H9 (cell line): ENCODE measurements at regions not wholly inside any gene's neighbourhood (a gene's known extent, or its start where the extent isn't known, plus 50 kb on each side); places are given as distances from the start of the nearest gene placed in this dataset.

Experiments
- DNase-seq: peaks from one replicate; pipeline ENCODE4 v3.0.0-alpha.2; 2017
- H2AFZ ChIP-seq: one replicate; pipeline ENCODE4 v1.6.1; 2013; ENCODE audit warnings: mild to moderate bottlenecking, low read length, control low read depth, moderate library complexity
- H2AK5ac ChIP-seq: 2 replicates; pipeline ENCODE4 v1.6.1; 2013; ENCODE audit warnings: low read length, control low read depth, mixed read lengths; ENCODE audit not compliant: insufficient read length
- H2BK120ac ChIP-seq: one replicate; pipeline ENCODE4 v1.6.1; 2013; ENCODE audit warnings: low read depth, mild to moderate bottlenecking, low read length, control low read depth, inconsistent platforms; ENCODE audit not compliant: poor library complexity, severe bottlenecking
- H2BK12ac ChIP-seq: 2 replicates; pipeline ENCODE4 v1.6.1; 2013; ENCODE audit warnings: low read length, control low read depth, mixed read lengths, low read depth; ENCODE audit not compliant: insufficient read length
- H2BK15ac ChIP-seq: 2 replicates; pipeline ENCODE4 v1.6.1; 2013; ENCODE audit warnings: low read depth, low read length, control low read depth
- H2BK20ac ChIP-seq: one replicate; pipeline ENCODE4 v1.6.1; 2013; ENCODE audit warnings: low read depth, mild to moderate bottlenecking, low read length, control low read depth, inconsistent platforms; ENCODE audit not compliant: poor library complexity, severe bottlenecking
- H2BK5ac ChIP-seq: 2 replicates; pipeline ENCODE4 v1.6.1; 2013; ENCODE audit warnings: low read length, control low read depth, mixed read lengths; ENCODE audit not compliant: insufficient read length
- H3K14ac ChIP-seq: 2 replicates; pipeline ENCODE4 v1.6.1; 2013; ENCODE audit warnings: low read length, control low read depth; ENCODE audit not compliant: insufficient read depth
- H3K18ac ChIP-seq: 2 replicates; pipeline ENCODE4 v1.6.1; 2013; ENCODE audit warnings: low read depth, mild to moderate bottlenecking, mixed read lengths, low read length, control low read depth; ENCODE audit not compliant: insufficient read length
- H3K23ac ChIP-seq: 2 replicates; pipeline ENCODE4 v1.6.1; 2013; ENCODE audit warnings: low read length, control low read depth, mixed read lengths, low read depth; ENCODE audit not compliant: insufficient read length
- H3K23me2 ChIP-seq: 2 replicates; pipeline ENCODE4 v1.6.1; 2013; ENCODE audit warnings: low read depth, mild to moderate bottlenecking, mixed read lengths, low read length, control low read depth; ENCODE audit not compliant: insufficient read length, poor library complexity, severe bottlenecking
- H3K27ac ChIP-seq: 2 replicates; pipeline ENCODE4 v1.5.1; 2013; ENCODE audit warnings: low read length, control low read depth, mixed read lengths, low read depth; ENCODE audit not compliant: insufficient read length
- H3K27me3 ChIP-seq: 2 replicates; pipeline ENCODE4 v1.6.1; 2013; ENCODE audit warnings: low read length, control low read depth, inconsistent platforms; ENCODE audit not compliant: insufficient read depth
- H3K4ac ChIP-seq: 2 replicates; pipeline ENCODE4 v1.6.1; 2013; ENCODE audit warnings: low read depth, mild to moderate bottlenecking, control low read depth, inconsistent platforms, low read length, moderate library complexity
- H3K4me1 ChIP-seq: 2 replicates; pipeline ENCODE4 v1.6.1; 2013; ENCODE audit warnings: low read length, control low read depth, inconsistent platforms; ENCODE audit not compliant: insufficient read depth
- H3K4me2 ChIP-seq: 2 replicates; pipeline ENCODE4 v1.6.1; 2013; ENCODE audit warnings: low read length, control low read depth, mixed read lengths; ENCODE audit not compliant: insufficient read length, insufficient read depth
- H3K56ac ChIP-seq: 2 replicates; pipeline ENCODE4 v1.6.1; 2013; ENCODE audit warnings: low read depth, mild to moderate bottlenecking, mixed read lengths, low read length, control low read depth; ENCODE audit not compliant: insufficient read length
- H3K79me1 ChIP-seq: 2 replicates; pipeline ENCODE4 v1.6.1; 2013; ENCODE audit warnings: low read depth, mild to moderate bottlenecking, moderate library complexity, low read length, control low read depth, inconsistent platforms; ENCODE audit not compliant: insufficient read depth, poor library complexity, severe bottlenecking
- H3K79me2 ChIP-seq: 2 replicates; pipeline ENCODE4 v1.6.1; 2013; ENCODE audit warnings: low read length, control low read depth, inconsistent platforms; ENCODE audit not compliant: insufficient read depth
- H3K9ac ChIP-seq: 2 replicates; pipeline ENCODE4 v1.6.1; 2013; ENCODE audit warnings: low read length, control low read depth, mixed read lengths; ENCODE audit not compliant: insufficient read length; ENCODE audit errors: extremely low read depth
- H3K9me3 ChIP-seq: one replicate; pipeline ENCODE4 v1.6.1; 2013; ENCODE audit warnings: low read depth, low read length, inconsistent platforms; ENCODE audit not compliant: control insufficient read depth
- H3T11ph ChIP-seq: one replicate; pipeline ENCODE4 v1.6.1; 2013; ENCODE audit warnings: mild to moderate bottlenecking, low read length, control low read depth, inconsistent platforms
- H4K20me1 ChIP-seq: one replicate; pipeline ENCODE4 v1.6.1; 2013; ENCODE audit not compliant: control insufficient read depth, insufficient read length, insufficient read depth
- H4K5ac ChIP-seq: 2 replicates; pipeline ENCODE4 v1.6.1; 2013; ENCODE audit warnings: low read depth, mild to moderate bottlenecking, mixed read lengths, low read length, control low read depth; ENCODE audit not compliant: insufficient read length
- H4K8ac ChIP-seq: replicated peaks from 2 replicates; pipeline ENCODE4 v1.6.1; 2013; ENCODE audit warnings: low read length, control low read depth, mixed read lengths, low read depth; ENCODE audit not compliant: insufficient read length
- H4K91ac ChIP-seq: 2 replicates; pipeline ENCODE4 v1.6.1; 2013; ENCODE audit warnings: low read depth, mild to moderate bottlenecking, moderate library complexity, mixed read lengths, low read length, control low read depth; ENCODE audit not compliant: insufficient read length
- H3K27ac Mint-ChIP-seq, 3 experiments: 2 replicates in 2 of 3; 3 replicates in 1 of 3; pipeline ENCODE4 v1.8.0; 2020 to 2021; ENCODE audit warnings: mixed read lengths in 3 of 3, mild to moderate bottlenecking in 1 of 3, moderate library complexity in 1 of 3
- H3K27me3 Mint-ChIP-seq: 2 replicates; pipeline ENCODE4 v1.8.0; 2021; ENCODE audit warnings: low read depth, mild to moderate bottlenecking, moderate library complexity, mixed read lengths
- H3K36me3 Mint-ChIP-seq, 3 experiments: 2 replicates in 2 of 3; 3 replicates in 1 of 3; pipeline ENCODE4 v1.8.0; 2020 to 2021; ENCODE audit warnings: low read depth in 3 of 3, mixed read lengths in 3 of 3; ENCODE audit not compliant: insufficient read depth in 1 of 3
- H3K4me1 Mint-ChIP-seq, 2 experiments: 2 replicates each; pipeline ENCODE4 v1.8.0; 2020; ENCODE audit warnings: mixed read lengths in 2 of 2
- H3K4me3 Mint-ChIP-seq, 2 experiments: 2 replicates in 1 of 2; 3 replicates in 1 of 2; pipeline ENCODE4 v1.8.0; 2020 to 2021; ENCODE audit warnings: mild to moderate bottlenecking in 2 of 2, mixed read lengths in 2 of 2, moderate library complexity in 1 of 2
- H3K9me3 Mint-ChIP-seq, 2 experiments: 2 replicates in 1 of 2; 3 replicates in 1 of 2; pipeline ENCODE4 v1.8.0; 2020; ENCODE audit warnings: mild to moderate bottlenecking in 2 of 2, mixed read lengths in 2 of 2, moderate library complexity in 1 of 2
- WGBS: extraction: QIAGEN DNeasy Blood & Tissue Kit; methylation state at CpG from one replicate; pipeline ENCODE4 v1.1.7; 2013; ENCODE audit warnings: missing lambda C conversion rate, low lambda C conversion rate, mixed read lengths; ENCODE audit not compliant: insufficient read length; ENCODE audit errors: extremely low coverage; 5-methylcytosine and 5-hydroxymethylcytosine counted together
- TF ChIP-seq, protein P1 (sequence below): fragments of 200-600 bp; sonication (generic); conservative IDR thresholded peaks from 3 replicates; pipeline ENCODE4 v1.8.0; 2021; ENCODE audit warnings: antibody characterized with exemption, mild to moderate bottlenecking

DNA sequence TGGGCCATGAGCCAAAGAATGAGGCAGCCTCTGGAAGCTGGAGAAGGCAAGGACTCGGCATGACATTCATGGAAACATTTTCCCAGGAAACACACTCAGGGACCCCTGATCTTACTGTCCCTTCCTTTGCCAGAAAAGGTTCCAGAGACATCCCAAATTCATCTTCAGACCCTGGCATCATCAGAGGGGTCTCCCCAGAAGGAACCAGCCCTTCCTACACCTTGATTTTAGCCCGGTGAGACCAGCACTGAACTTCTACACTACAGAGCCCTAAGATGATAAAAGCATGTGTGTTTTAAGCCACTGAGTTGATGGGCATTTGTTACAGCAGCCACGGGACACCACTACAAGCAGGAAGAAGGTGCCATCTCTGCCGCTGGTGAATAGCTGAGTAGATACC is 262.3 kb downstream of the C16orf95 start:
- peaks cover 6 to 11% (median 7%) of the 10 kb centered on the region in 3 experiments; a peak in 6 of 7 replicates for H3K36me3 Mint-ChIP-seq
- Histone ChIP-seq H4K91ac (no peak overlapping the region), H3K4ac (no peak overlapping the region), H4K20me1 (no peaks in the 10 kb centered on the region), H3K79me2 (no peaks in the 10 kb centered on the region), H3K27ac (no peak overlapping the region), H2BK20ac (no peak overlapping the region), H3K9me3 (no peaks in the 10 kb centered on the region), H3K9ac (no peak overlapping the region), H2BK120ac (no peak overlapping the region), H3K56ac (no peak overlapping the region), H2BK5ac (no peak overlapping the region), H3K14ac (no peak overlapping the region), H2AFZ (no peak overlapping the region), H3K23me2 (no peaks in the 10 kb centered on the region), H3K79me1 (no peaks in the 10 kb centered on the region), H3K4me2 (no peak overlapping the region), H4K8ac (no peak overlapping the region), H3K23ac (no peak overlapping the region), H2AK5ac (no peak overlapping the region), H3T11ph (no peak overlapping the region), H4K5ac (no peak overlapping the region), H2BK12ac (no peak overlapping the region), H3K4me1 (no peaks in the 10 kb centered on the region), H3K18ac (no peak overlapping the region), H2BK15ac (no peak overlapping the region), H3K27me3 (no peaks in the 10 kb centered on the region)
- peaks cover 4 to 16% of the 10 kb centered on the region in 2 experiments for H3K4me1 Mint-ChIP-seq
- no peak overlapping the region for H3K27ac Mint-ChIP-seq
- H3K9me3 Mint-ChIP-seq: peaks cover 8 to 10% of the 10 kb centered on the region in 2 experiments; a peak in 4 of 5 replicates
- DNase-seq: no peak
- no CpG with 5 or more reads among the region's 4 CpGs for WGBS
- H3K4me3 Mint-ChIP-seq: no peak overlapping the region
- H3K27me3 Mint-ChIP-seq: peaks cover 27% of the 10 kb centered on the region
- TF ChIP-seq, protein P1, sequence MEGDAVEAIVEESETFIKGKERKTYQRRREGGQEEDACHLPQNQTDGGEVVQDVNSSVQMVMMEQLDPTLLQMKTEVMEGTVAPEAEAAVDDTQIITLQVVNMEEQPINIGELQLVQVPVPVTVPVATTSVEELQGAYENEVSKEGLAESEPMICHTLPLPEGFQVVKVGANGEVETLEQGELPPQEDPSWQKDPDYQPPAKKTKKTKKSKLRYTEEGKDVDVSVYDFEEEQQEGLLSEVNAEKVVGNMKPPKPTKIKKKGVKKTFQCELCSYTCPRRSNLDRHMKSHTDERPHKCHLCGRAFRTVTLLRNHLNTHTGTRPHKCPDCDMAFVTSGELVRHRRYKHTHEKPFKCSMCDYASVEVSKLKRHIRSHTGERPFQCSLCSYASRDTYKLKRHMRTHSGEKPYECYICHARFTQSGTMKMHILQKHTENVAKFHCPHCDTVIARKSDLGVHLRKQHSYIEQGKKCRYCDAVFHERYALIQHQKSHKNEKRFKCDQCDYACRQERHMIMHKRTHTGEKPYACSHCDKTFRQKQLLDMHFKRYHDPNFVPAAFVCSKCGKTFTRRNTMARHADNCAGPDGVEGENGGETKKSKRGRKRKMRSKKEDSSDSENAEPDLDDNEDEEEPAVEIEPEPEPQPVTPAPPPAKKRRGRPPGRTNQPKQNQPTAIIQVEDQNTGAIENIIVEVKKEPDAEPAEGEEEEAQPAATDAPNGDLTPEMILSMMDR: no peak
